ENCODE measurements at regions not wholly inside any gene's neighbourhood (a gene's known extent, or its start where the extent isn't known, plus 50 kb on each side); places are given as distances from the start of the nearest gene placed in this dataset.

GRCh38 chr9:85185486-85186217 is 516.1 kb downstream of the NTRK2 start:
- no peak overlapping the region for H3K27ac ChIP-seq (ENCODE audit: low read length)
- POLR2A ChIA-PET: no interaction called here
- TF ChIP-seq, protein P1, sequence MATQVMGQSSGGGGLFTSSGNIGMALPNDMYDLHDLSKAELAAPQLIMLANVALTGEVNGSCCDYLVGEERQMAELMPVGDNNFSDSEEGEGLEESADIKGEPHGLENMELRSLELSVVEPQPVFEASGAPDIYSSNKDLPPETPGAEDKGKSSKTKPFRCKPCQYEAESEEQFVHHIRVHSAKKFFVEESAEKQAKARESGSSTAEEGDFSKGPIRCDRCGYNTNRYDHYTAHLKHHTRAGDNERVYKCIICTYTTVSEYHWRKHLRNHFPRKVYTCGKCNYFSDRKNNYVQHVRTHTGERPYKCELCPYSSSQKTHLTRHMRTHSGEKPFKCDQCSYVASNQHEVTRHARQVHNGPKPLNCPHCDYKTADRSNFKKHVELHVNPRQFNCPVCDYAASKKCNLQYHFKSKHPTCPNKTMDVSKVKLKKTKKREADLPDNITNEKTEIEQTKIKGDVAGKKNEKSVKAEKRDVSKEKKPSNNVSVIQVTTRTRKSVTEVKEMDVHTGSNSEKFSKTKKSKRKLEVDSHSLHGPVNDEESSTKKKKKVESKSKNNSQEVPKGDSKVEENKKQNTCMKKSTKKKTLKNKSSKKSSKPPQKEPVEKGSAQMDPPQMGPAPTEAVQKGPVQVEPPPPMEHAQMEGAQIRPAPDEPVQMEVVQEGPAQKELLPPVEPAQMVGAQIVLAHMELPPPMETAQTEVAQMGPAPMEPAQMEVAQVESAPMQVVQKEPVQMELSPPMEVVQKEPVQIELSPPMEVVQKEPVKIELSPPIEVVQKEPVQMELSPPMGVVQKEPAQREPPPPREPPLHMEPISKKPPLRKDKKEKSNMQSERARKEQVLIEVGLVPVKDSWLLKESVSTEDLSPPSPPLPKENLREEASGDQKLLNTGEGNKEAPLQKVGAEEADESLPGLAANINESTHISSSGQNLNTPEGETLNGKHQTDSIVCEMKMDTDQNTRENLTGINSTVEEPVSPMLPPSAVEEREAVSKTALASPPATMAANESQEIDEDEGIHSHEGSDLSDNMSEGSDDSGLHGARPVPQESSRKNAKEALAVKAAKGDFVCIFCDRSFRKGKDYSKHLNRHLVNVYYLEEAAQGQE (IDR thresholded peaks at IDR 0.05; ENCODE audit: insufficient read depth in 1 of 2, low read depth in 2 of 2, low read length in 1 of 2): no peak
- TF ChIP-seq SIN3A (IDR thresholded peaks at IDR 0.05; ENCODE audit: borderline replicate concordance, insufficient read depth, low read depth, low read length) (no peak), POLR2AphosphoS5 (IDR thresholded peaks at IDR 0.05; ENCODE audit: low read depth, low read length) (no peak), TCF7L2 (IDR thresholded peaks at IDR 0.05; ENCODE audit: low read depth, low read length) (no peak)
- TF ChIP-seq, protein P2, sequence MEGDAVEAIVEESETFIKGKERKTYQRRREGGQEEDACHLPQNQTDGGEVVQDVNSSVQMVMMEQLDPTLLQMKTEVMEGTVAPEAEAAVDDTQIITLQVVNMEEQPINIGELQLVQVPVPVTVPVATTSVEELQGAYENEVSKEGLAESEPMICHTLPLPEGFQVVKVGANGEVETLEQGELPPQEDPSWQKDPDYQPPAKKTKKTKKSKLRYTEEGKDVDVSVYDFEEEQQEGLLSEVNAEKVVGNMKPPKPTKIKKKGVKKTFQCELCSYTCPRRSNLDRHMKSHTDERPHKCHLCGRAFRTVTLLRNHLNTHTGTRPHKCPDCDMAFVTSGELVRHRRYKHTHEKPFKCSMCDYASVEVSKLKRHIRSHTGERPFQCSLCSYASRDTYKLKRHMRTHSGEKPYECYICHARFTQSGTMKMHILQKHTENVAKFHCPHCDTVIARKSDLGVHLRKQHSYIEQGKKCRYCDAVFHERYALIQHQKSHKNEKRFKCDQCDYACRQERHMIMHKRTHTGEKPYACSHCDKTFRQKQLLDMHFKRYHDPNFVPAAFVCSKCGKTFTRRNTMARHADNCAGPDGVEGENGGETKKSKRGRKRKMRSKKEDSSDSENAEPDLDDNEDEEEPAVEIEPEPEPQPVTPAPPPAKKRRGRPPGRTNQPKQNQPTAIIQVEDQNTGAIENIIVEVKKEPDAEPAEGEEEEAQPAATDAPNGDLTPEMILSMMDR (IDR thresholded peaks at IDR 0.05): no peak
- DNase-seq (ENCODE audit: low read depth, low spot score) (no peak), ATAC-seq (no peak)
- intact Hi-C loops (cut with micrococcal nuclease; ENCODE audit: unreplicated experiment) (no loop called here), in situ Hi-C loops (cut with HindIII; ENCODE audit: low pct_unique_long_range_greater_than_20kb, low sequenced_read_pairs) (no loop called here)
- no peaks in the 10 kb centered on the region for H3K36me3 ChIP-seq (ENCODE audit: control insufficient read depth, insufficient read depth, low read length)
- BruUV-seq (replicated peaks): no TSS peak
- H3K27me3 ChIP-seq (ENCODE audit: control insufficient read depth, insufficient read depth, low read length): no peaks in the 10 kb centered on the region
- H3K9me3 ChIP-seq (ENCODE audit: control insufficient read depth, insufficient read depth, low read depth, low read length): no peaks in the 10 kb centered on the region
- no peaks in the 10 kb centered on the region for H3K4me1 ChIP-seq (ENCODE audit: control insufficient read depth, insufficient read depth, low read length)
- no peak overlapping the region for H3K4me3 ChIP-seq (ENCODE audit: low read depth in 2 of 2, low read length in 2 of 2)
- CTCF ChIA-PET: no interaction called here

DNA sequence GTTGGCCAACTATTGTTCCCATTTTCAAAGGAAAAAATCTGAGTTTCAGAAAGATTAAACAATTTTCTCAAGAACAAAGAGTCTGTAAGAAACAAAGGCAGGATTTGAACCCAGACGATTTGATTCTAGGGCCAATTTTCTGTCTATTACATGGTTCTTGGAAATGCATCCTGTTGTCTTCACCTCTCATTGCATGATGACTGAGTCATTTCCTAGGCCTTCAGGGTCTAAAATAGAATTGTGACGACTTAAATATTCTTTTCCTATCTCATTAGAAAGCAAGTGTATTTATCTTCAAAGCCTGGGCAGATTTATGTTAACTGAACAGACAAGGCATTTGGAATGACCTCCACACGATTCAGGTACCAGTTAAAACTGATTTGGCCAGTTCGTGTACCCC is 512.9 kb downstream of the NTRK2 start:
- H3K4me3 ChIP-seq (ENCODE audit: low read depth in 2 of 2, low read length in 2 of 2): no peak overlapping the region
- H3K27me3 ChIP-seq (ENCODE audit: control insufficient read depth, insufficient read depth, low read length): no peaks in the 10 kb centered on the region
- H3K4me1 ChIP-seq (ENCODE audit: control insufficient read depth, insufficient read depth, low read length): no peaks in the 10 kb centered on the region
- ChIA-PET POLR2A (no interaction called here), CTCF (no interaction called here)
- ATAC-seq (no peak), DNase-seq (ENCODE audit: low read depth, low spot score) (no peak)
- no peak overlapping the region for H3K27ac ChIP-seq (ENCODE audit: low read length)
- intact Hi-C loops (cut with micrococcal nuclease; ENCODE audit: unreplicated experiment): no loop called here
- no peaks in the 10 kb centered on the region for H3K9me3 ChIP-seq (ENCODE audit: control insufficient read depth, insufficient read depth, low read depth, low read length)
- H3K36me3 ChIP-seq (ENCODE audit: control insufficient read depth, insufficient read depth, low read length): no peaks in the 10 kb centered on the region
- BruUV-seq (replicated peaks): no TSS peak
- in situ Hi-C loops (cut with HindIII; ENCODE audit: low pct_unique_long_range_greater_than_20kb, low sequenced_read_pairs): no loop called here
- TF ChIP-seq POLR2AphosphoS5 (IDR thresholded peaks at IDR 0.05; ENCODE audit: low read depth, low read length): no peak
- TF ChIP-seq, protein P2 (IDR thresholded peaks at IDR 0.05): no peak
